Calu3 (cell line): ENCODE measurements at regions not wholly inside any gene's neighbourhood (a gene's known extent, or its start where the extent isn't known, plus 50 kb on each side); places are given as distances from the start of the nearest gene placed in this dataset.

ENCODE experiments used
- BruUV-seq: library from RNA; stranded (reverse); fragments of 400-500 nt; replicated peaks from 2 replicates; lab custom pipeline; 2021; lab: Mats Ljungman, UMichigan
- CTCF ChIA-PET: fragments of 300-600 bp; sonication (Branson Sonifier 250); formaldehyde crosslinking; loops from one replicate; lab custom pipeline; 2022; ENCODE audit warnings: antibody characterized with exemption; lab: Charles Lee
- DNase-seq: peaks from one replicate; pipeline ENCODE4 v3.0.0; 2022
- H3K27ac Mint-ChIP-seq: one replicate; pipeline ENCODE4 v1.8.0; 2022; ENCODE audit warnings: mixed read lengths; ENCODE audit not compliant: unreplicated experiment
- H3K27me3 Mint-ChIP-seq: one replicate; pipeline ENCODE4 v1.8.0; 2022; ENCODE audit warnings: mixed read lengths; ENCODE audit not compliant: unreplicated experiment
- H3K36me3 Mint-ChIP-seq: one replicate; pipeline ENCODE4 v1.8.0; 2022; ENCODE audit warnings: mild to moderate bottlenecking, moderate library complexity, mixed read lengths; ENCODE audit not compliant: insufficient read depth, unreplicated experiment
- H3K4me1 Mint-ChIP-seq: one replicate; pipeline ENCODE4 v1.8.0; 2022; ENCODE audit warnings: mild to moderate bottlenecking, low read depth, mixed read lengths; ENCODE audit not compliant: unreplicated experiment
- H3K4me3 Mint-ChIP-seq: one replicate; pipeline ENCODE4 v1.8.0; 2022; ENCODE audit warnings: mild to moderate bottlenecking, low read depth, moderate library complexity, mixed read lengths; ENCODE audit not compliant: unreplicated experiment
- H3K9me3 Mint-ChIP-seq: one replicate; pipeline ENCODE4 v1.8.0; 2022; ENCODE audit warnings: low read depth, mixed read lengths; ENCODE audit not compliant: unreplicated experiment
- intact Hi-C: fragments of 100-400 bp; cut with micrococcal nuclease; formaldehyde crosslinking; loops from one replicate; pipeline ENCODE4 v1.10.0; 2022; ENCODE audit not compliant: unreplicated experiment
- TF ChIP-seq, protein P1 (sequence below): fragments of 200-600 bp; IDR thresholded peaks from one replicate; pipeline ENCODE4 v1.8.0; 2022; ENCODE audit warnings: antibody characterized with exemption; ENCODE audit not compliant: unreplicated experiment

DNA sequence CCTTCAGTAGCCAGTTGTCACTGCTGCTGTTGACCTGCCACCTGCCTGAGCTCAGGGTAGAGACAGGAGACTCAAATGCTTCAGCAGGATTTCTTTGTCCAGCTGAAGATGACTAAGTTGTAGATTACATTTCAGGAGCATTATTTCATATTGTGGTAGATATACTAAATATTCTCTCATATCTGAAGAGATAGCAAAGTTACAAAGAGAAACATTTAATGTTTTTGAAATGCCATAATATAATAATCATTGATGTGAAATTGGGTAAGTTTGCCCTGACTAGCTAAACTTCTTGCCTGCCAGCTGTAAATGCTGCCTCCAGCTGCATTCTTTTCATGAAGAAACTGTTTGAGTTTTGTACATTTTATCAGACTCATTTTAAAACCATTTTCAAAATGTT is 247.6 kb upstream of the CNKSR2 start:
- Mint-ChIP-seq H3K27me3 (no peaks in the 10 kb centered on the region), H3K9me3 (no peaks in the 10 kb centered on the region), H3K4me1 (no peaks in the 10 kb centered on the region), H3K4me3 (no peak overlapping the region), H3K36me3 (no peaks in the 10 kb centered on the region), H3K27ac (no peak overlapping the region)
- CTCF ChIA-PET: no interaction called here
- BruUV-seq: no TSS peak
- TF ChIP-seq, protein P1, sequence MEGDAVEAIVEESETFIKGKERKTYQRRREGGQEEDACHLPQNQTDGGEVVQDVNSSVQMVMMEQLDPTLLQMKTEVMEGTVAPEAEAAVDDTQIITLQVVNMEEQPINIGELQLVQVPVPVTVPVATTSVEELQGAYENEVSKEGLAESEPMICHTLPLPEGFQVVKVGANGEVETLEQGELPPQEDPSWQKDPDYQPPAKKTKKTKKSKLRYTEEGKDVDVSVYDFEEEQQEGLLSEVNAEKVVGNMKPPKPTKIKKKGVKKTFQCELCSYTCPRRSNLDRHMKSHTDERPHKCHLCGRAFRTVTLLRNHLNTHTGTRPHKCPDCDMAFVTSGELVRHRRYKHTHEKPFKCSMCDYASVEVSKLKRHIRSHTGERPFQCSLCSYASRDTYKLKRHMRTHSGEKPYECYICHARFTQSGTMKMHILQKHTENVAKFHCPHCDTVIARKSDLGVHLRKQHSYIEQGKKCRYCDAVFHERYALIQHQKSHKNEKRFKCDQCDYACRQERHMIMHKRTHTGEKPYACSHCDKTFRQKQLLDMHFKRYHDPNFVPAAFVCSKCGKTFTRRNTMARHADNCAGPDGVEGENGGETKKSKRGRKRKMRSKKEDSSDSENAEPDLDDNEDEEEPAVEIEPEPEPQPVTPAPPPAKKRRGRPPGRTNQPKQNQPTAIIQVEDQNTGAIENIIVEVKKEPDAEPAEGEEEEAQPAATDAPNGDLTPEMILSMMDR: no peak
- no peak for DNase-seq
- intact Hi-C loops: no loop called here

DNA sequence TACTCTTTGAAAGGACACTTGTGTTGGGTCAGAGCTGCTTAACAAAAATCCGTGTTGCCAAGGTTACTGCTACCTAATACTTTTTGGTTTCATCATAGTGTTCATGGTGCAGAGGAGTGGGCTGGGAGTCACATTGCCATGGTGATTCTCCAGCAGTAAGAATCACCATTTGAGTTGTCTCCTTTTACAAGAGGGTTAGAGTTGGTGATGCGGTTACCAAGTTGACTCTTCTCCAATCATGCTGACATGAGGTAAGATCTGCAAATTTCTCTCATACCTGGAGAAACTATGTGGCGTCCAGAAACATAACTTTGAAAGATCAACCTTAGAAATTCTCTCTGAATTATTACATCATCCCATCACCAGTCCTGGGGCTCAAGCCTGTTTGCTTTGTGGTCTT is 242.9 kb upstream of the CNKSR2 start:
- intact Hi-C loops: no loop called here
- Mint-ChIP-seq H3K36me3 (no peaks in the 10 kb centered on the region), H3K4me3 (no peak overlapping the region), H3K9me3 (no peaks in the 10 kb centered on the region), H3K4me1 (no peaks in the 10 kb centered on the region), H3K27ac (no peak overlapping the region), H3K27me3 (no peaks in the 10 kb centered on the region)
- CTCF ChIA-PET: no interaction called here
- no TSS peak for BruUV-seq
- TF ChIP-seq, protein P1: no peak
- DNase-seq: no peak

DNA sequence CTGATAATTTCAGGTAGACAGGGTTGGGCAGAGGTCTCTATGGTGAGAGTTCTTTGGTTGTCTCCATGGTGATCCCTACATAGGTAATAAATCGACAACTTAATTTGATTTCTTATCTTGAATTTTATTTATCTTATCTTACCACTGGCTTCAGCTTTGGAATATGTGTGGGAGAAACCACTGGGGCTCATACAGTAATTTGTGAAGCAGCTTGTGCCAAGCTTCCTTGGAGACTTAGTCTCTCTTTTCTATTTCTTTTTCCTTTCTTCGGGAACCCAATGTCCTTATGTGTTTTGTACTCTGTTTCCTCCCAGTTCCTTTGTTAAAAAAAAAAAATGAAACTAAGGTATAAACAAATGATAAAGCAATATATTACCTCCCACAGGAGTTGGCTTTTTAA is 242.4 kb upstream of the CNKSR2 start:
- H3K36me3 Mint-ChIP-seq: no peaks in the 10 kb centered on the region
- intact Hi-C loops: no loop called here
- CTCF ChIA-PET: no interaction called here
- H3K27me3 Mint-ChIP-seq: no peaks in the 10 kb centered on the region
- no TSS peak for BruUV-seq
- no peaks in the 10 kb centered on the region for H3K9me3 Mint-ChIP-seq
- H3K4me1 Mint-ChIP-seq: no peaks in the 10 kb centered on the region
- H3K4me3 Mint-ChIP-seq: no peak overlapping the region
- DNase-seq: no peak
- H3K27ac Mint-ChIP-seq: no peak overlapping the region
- TF ChIP-seq, protein P1: no peak

DNA sequence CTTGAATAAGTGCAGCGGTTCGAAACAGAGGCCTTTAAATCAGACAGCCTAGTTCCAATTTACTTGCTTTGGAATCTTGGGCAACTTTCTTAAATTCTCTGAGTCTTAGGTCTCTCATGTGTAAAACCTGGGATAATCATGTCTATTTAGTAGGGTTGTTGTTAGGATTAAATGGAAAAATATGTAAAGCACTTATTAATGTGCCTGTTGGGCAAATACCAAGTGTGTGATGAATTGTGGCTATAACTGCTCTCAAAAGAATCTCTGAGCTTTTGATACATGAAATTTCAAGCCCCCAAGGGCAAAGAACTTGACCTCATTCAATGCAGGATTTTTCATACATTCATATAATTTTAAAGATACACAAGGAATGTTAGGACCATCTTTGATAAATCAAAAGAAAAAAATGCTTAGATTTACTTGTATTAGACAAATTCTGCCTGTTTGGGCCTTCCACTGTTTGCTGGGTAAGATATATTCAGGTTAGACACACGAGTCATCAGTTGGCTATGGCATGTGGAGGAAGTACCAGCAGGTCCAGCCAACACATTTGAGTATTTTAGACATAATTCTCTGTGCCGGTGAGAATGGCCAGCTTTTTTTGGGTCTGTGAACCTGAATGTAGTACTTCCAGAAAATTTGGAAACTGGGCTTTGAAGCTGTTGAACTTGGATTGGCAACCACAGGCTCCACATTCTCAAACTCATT is 241.4 kb upstream of the CNKSR2 start:
- H3K36me3 Mint-ChIP-seq: no peaks in the 10 kb centered on the region
- TF ChIP-seq, protein P1: no peak
- no TSS peak for BruUV-seq
- H3K27ac Mint-ChIP-seq: no peak overlapping the region
- intact Hi-C loops: no loop called here
- no peak for DNase-seq
- H3K27me3 Mint-ChIP-seq: no peaks in the 10 kb centered on the region
- CTCF ChIA-PET: no interaction called here
- H3K4me1 Mint-ChIP-seq: no peaks in the 10 kb centered on the region
- H3K9me3 Mint-ChIP-seq: no peaks in the 10 kb centered on the region
- H3K4me3 Mint-ChIP-seq: no peak overlapping the region
